HL-60 (cell line): ENCODE measurements at regions not wholly inside any gene's neighbourhood (a gene's known extent, or its start where the extent isn't known, plus 50 kb on each side); places are given as distances from the start of the nearest gene placed in this dataset.

Source experiments
- DNase-seq, 2 experiments: peaks; one replicate each; pipeline ENCODE4 v3.0.0-alpha.2; 2010 to 2020; ENCODE audit warnings: low read depth in 1 of 2, low spot score in 1 of 2
- H3K27ac ChIP-seq: fragments of 250-450 bp; sonication (Bioruptor Pico); replicated peaks from 2 replicates; pipeline ENCODE4 v1.5.1; 2020; ENCODE audit warnings: mild to moderate bottlenecking, moderate library complexity
- H3K27me3 ChIP-seq: fragments of 250-450 bp; sonication (Bioruptor Pico); 2 replicates; pipeline ENCODE4 v1.5.1; 2021; ENCODE audit warnings: mild to moderate bottlenecking, moderate library complexity; ENCODE audit not compliant: insufficient read depth, poor library complexity, severe bottlenecking
- H3K4me3 ChIP-seq: replicated peaks from 2 replicates; pipeline ENCODE4 v1.5.1; 2011; ENCODE audit warnings: mild to moderate bottlenecking, control low read depth, low read length; ENCODE audit not compliant: insufficient read depth
- CTCF ChIP-seq: IDR thresholded peaks from one replicate; pipeline ENCODE4 v1.5.1; 2011; ENCODE audit warnings: low read length, control low read depth, inconsistent platforms; ENCODE audit not compliant: insufficient read depth
- GABPA ChIP-seq: IDR thresholded peaks from 2 replicates; pipeline ENCODE4 v1.6.1; 2012; ENCODE audit warnings: low read depth
- POLR2AphosphoS5 ChIP-seq: IDR thresholded peaks from 2 replicates; pipeline ENCODE4 v1.6.1; 2012; ENCODE audit warnings: low read depth
- SPI1 ChIP-seq: IDR thresholded peaks from 2 replicates; pipeline ENCODE4 v1.6.1; 2012; ENCODE audit warnings: low read depth, mild to moderate bottlenecking, borderline replicate concordance
- TF ChIP-seq, protein P1 (sequence below): IDR thresholded peaks from 2 replicates; pipeline ENCODE4 v1.6.1; 2012; ENCODE audit warnings: low read depth; ENCODE audit not compliant: insufficient replicate concordance

GRCh38 chr21:32842146-32842545, 70.6 kb upstream of the PAXBP1 start:
- Histone ChIP-seq H3K27ac (no peak overlapping the region), H3K4me3 (no peak overlapping the region), H3K27me3 (no peaks in the 10 kb centered on the region)
- TF ChIP-seq, protein P1, sequence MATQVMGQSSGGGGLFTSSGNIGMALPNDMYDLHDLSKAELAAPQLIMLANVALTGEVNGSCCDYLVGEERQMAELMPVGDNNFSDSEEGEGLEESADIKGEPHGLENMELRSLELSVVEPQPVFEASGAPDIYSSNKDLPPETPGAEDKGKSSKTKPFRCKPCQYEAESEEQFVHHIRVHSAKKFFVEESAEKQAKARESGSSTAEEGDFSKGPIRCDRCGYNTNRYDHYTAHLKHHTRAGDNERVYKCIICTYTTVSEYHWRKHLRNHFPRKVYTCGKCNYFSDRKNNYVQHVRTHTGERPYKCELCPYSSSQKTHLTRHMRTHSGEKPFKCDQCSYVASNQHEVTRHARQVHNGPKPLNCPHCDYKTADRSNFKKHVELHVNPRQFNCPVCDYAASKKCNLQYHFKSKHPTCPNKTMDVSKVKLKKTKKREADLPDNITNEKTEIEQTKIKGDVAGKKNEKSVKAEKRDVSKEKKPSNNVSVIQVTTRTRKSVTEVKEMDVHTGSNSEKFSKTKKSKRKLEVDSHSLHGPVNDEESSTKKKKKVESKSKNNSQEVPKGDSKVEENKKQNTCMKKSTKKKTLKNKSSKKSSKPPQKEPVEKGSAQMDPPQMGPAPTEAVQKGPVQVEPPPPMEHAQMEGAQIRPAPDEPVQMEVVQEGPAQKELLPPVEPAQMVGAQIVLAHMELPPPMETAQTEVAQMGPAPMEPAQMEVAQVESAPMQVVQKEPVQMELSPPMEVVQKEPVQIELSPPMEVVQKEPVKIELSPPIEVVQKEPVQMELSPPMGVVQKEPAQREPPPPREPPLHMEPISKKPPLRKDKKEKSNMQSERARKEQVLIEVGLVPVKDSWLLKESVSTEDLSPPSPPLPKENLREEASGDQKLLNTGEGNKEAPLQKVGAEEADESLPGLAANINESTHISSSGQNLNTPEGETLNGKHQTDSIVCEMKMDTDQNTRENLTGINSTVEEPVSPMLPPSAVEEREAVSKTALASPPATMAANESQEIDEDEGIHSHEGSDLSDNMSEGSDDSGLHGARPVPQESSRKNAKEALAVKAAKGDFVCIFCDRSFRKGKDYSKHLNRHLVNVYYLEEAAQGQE = no peak
- TF ChIP-seq CTCF = no peak
- no peak for TF ChIP-seq SPI1
- TF ChIP-seq POLR2AphosphoS5 = no peak
- no peak for TF ChIP-seq GABPA
- DNase-seq = no peak

- no peaks in the 10 kb centered on the region for H3K27me3 ChIP-seq
- H3K4me3 ChIP-seq = no peak overlapping the region
- no peak for DNase-seq
- no peak overlapping the region for H3K27ac ChIP-seq
- TF ChIP-seq CTCF = no peak
- TF ChIP-seq SPI1 = no peak
- no peak for TF ChIP-seq GABPA
- TF ChIP-seq POLR2AphosphoS5 = no peak
- TF ChIP-seq, protein P1 = no peak
These were observed 72.0 kb upstream of the PAXBP1 start for GRCh38 chr21:32843561-32843960.

- TF ChIP-seq POLR2AphosphoS5 = no peak
- TF ChIP-seq CTCF = no peak
- no peak for TF ChIP-seq GABPA
- TF ChIP-seq, protein P1 = no peak
- TF ChIP-seq SPI1 = no peak
- Histone ChIP-seq H3K4me3 (no peak overlapping the region), H3K27ac (no peak overlapping the region), H3K27me3 (no peaks in the 10 kb centered on the region)
- DNase-seq = no peak
These were observed 72.5 kb upstream of the PAXBP1 start for GRCh38 chr21:32844076-32844475.
